Cerebellar nuclear complex (tissue), 1 donor: ENCODE measurements at regions not wholly inside any gene's neighbourhood (a gene's known extent, or its start where the extent isn't known, plus 50 kb on each side); places are given as distances from the start of the nearest gene placed in this dataset.
"Not testable (repeated sequence)": the region's sequence is repeated elsewhere in the genome, so short reads cannot be mapped to it uniquely, and the experiment has no call there.

Experiments used
- DNase-seq, 2 experiments: peaks; one replicate each; lab custom pipeline; 2025; lab: John Stamatoyannopoulos, UW

DNA sequence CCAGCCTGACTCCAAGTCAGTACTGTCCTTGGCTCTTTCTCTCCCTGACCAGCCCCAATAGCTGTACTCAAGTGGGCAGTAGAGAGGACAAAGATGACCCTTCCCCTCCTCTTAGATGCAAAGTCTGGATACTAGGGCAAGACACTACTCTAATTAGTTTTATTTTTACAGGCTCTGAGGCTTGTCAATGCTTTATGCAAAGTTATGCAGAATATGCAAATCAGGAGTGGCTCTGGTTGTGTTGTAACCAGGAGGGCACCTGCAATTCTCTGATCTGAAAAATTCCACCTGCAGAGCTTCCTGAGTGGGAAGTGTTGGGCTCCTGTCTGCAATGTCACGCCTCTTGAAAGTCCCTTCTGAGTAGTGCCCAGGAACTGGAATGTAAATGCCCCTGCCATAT is 201.5 kb downstream of the RGS3 start:
- DNase-seq = no peak

DNA sequence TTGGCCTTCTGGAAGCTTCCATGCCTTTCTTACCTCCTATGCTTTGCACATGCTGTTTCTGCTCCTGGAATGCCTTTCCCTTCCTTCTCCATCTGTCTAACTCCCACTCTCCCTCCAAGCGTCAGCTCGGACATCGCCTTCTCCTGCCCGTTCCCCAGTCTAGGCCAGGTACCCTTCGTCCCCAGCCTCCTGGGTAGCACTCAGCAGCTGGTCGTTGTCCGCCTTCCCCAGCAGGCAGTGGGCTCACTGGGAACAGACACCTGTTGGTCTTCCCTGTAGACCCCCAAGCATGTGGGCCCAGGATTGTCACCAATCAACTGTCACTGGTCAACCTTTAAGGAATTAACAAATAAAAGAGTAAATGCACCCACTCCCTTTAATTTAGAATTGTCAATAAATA is 202.2 kb downstream of the RGS3 start:
- DNase-seq = no peak

DNA sequence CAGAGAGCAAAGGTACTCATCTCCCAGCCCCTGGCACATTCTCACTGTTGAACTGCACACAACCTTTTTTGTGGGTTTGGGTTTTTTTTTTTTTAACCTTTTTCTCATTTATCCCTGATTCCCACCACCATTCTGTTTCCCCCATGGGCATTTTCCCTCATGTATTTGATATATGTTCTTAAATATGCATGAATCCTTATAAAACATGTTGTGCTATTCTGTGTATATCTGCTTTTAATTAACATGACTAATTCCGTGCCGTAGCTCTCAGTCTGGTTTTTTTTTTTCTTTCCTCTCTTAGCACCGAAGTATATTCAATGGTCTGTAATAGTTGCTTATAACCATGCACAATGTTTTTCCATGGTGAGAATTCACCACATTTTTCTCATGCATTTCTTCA is 204.5 kb downstream of the RGS3 start:
- no peak for DNase-seq

DNA sequence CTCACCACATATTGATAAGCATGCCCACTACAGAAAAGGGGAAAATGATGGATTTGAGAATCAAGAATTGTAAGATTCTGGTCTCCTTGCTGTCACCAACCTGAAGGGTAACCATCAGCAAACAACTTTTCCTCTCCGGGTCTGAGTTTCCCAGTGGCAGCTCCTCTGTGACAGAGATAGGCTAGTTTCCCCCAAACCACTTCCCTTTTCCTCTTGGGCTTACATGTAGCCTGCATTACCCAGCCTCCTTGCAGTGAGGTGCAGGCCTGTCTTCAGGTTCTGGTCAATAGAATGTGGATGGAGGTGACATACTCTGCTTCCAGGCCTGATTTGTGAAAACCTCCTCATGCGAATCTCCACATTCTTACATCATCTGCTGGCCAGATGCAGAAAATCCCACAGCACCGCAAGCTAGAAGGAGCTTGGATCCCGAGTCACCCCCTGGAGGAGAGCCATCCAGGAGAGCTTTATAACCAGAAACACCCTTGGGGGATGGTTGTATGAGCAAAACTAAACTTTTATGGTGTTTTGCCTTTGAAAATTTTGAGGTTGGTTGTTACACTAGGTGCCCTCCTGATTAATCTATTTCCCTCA is 206.1 kb downstream of the RGS3 start:
- no peak for DNase-seq

DNA sequence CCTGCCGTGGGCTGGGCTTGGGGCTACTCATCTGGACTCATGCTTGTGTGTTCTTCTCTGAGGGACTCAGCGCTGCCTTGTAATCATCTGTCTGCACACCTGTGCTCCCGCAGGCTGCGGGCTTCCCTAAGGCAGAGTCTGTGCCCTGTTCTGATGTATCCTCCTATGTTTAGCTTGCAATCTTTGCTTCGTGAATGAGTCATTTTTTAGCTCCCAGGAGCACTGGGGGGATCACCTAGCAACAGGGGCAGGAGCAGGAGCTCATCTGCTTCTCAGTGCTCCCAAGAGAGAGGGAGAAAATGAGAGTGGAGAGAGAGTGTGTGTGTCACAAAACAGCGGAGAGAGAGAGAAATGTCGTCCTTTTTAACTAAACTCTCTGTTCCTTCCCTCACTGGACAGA is 202.4 kb upstream of the ZNF618 start:
- no peak for DNase-seq

DNA sequence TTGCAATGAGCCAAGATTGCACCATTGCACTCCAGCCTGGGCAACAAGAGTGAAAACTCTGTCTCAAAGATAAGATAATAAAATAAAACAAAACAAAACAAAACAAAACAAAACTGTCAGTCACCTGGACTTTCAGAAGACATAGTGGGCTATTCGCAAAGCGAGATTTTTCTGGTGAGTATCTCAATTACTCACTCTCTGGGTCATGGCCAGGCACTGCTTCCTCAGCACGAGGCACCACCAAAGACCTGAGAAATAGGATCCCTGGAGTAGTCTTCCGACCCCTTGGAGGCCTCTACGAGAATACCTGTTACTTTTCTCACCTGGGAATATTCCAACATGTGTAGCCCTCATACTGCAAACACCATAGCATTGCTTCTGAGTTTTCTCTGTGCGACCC is 201.7 kb upstream of the ZNF618 start:
- no peak for DNase-seq

DNA sequence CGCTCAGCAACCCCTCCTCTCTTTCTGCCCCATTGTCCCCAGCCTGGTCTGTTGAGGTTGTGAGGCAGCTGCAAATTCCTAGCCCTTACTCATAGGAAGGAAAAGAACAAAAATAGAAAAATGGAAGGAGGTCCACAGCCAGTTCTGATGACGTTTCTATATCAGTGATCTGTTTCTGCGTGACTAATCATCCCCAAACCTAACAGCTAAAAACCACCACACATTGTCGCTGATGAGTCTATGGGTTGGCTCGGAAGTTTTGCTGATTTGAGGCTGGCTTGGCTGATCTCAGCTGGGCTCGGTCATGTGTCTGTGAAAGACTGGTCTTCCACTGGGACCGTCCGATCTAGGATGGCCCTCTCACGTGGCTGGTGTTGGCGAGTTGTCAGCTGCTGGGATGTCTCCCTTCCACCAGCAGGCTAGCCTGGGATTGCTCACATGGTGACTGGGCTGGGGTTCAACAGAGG is 200.6 kb upstream of the ZNF618 start:
- no peak for DNase-seq

DNA sequence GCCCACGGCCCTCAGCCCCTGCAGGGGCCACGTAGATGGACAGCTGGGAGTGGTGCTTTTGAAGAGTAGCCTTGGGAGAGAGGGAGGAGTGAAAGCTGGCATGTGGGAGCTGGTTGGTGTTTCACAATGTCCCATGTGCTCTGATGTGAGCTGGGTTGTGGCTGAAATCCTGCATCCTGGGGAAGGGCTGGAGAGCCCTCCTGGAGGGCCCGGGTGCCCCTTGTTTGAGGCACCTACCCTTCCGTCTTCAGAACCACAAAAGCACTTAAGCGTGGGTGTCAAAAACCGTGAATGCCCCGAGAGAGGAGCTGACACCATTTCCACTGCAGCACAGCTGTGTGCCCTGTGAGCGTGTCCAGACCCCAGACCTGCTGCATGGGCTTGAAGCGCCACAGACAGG is 199.1 kb upstream of the ZNF618 start:
- DNase-seq = no peak

DNA sequence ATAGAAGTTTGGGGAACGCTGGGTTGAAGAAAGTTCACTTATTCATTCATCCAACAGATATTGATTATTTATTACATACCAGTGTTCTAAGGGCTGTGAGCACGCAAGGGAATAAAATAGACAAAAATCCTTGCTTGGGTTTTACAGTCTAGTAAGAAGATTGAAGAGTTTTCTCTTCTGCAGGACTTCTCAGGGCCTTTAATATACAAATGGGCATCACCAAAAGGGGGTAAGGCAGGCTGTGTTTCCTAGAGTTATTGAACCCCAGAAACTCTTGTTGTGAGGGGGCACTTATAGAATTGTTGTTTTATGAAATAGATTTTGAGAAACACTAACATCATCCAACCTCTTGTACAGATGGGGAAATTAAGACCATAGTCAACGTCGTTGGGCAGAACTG is 198.5 kb upstream of the ZNF618 start:
- no peak for DNase-seq

DNA sequence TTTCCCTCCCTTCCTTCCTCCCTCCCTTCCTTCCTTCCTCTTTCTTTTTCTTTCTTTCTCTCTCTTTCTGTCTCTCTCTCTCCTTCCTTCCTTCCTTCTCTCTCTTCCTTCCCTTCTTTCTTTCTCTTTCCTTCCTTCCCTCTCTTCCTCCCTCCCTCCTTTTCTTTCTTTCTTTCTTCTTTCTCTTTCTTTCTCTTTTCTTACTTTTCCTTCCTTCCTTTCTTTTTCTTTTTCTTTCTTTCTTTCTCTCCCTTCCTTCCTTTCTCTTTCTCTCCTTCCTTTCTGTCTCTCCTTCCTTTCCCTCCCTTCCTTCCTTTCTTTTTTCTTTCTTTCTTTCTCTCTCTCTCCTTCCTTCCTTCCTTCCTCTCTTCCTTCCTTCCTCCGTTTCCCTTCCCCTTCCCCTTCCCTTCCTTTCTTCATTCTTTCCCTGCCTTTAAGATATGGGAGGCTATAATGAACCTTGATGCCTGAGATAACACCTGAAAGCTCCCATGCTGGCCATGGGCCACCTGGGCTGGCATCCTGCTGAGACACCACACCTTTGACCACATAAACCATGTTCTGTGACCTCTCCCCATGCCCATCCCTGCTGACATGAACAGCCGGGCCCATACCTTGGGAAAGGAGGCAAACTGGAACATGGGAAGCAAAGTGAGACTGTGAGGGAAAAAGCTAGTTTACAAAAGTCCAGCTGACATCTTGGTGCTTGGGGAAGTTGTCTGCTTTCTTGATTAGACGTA is 197.8 kb upstream of the ZNF618 start:
- no peak for DNase-seq

DNA sequence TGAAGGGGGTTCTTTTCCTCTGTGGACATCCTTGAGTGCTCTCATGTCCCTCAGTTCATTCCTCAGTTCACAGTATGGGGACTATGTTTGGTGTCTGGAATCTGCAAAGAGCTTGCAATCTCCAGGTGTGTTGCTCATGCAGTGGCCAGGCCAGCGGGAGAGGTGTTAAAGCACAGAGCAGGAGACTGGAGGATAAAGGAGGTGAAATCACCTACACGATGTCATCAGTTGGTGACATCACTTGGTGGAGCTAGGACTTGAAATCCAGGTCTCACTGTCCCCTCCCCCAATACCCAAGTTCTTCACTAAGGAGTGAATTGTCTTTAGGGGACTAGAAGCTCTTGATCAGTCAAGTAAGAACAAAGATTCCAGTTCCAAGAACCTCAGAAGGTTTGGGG is 197.3 kb upstream of the ZNF618 start:
- DNase-seq = no peak

DNA sequence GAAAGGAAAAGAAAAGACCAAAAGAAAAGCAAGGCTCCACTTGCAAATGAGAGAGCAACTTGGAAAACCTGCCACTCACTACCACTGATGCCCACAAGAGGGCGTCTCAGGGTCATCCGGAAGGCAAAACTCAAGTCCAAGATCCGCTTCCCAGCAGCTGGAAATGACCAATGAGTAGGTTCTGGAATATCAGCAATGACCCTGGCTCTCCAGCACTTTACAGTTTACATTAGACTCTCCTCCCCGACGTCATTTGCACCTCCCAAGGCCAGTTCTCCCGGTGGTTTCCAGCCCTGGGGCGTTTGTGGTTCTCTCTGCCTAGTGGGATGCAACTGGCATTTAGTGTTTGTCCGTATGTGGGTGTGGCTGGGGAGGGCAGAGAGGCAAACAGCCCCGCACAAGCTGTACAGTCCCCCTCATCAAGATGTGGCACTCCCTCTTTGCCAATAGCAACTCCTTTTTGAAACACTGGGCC is 193.8 kb upstream of the ZNF618 start:
- DNase-seq = no peak

DNA sequence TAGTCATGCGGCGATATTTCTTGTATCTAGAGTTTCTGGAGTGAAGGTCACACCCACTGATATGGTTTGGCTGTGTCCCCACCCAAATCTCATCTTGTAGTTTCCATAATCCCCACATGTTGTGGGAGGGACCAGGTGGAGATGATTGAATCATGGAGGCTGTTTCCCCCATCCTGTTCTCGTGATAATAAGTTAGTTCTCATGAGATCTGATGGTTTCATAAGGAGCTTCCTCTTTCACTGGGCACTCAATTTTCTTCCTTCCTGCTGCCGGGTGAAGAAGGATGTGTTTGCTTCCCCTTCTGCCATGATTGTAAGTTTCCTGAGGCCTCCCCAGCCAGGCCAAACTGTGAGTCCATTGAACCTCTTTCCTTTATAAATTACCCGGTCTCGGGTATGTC is 190.5 kb upstream of the ZNF618 start:
- not testable (repeated sequence) for DNase-seq

DNA sequence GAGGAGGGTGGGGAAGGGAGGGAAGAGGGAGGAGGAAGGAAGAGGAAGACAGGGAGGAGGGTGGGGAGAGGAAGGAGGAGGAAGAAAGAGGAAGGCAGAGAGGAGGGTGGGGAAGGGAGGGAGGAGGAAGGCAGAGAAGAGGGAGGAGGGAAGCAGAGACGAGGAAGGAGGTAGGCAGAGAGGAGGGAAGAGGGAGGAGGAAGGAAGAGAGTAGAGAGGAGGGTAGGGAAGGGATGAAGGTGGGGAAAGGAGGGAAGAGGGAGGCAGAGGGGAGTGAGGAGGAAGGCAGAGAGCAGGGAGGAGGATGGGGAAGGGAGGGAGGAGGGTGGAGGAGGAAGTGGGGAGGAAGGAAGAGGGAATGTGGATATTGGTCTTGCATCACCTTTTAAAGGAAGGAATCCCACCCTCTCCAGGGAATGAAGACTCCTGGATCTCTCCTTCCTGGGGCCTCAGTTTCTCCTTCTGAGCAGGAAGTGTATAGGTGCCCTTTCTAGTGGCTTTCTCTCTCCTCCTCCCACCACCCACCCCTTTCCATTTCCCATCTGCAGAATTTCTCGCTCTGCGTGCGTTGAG is 188.9 kb upstream of the ZNF618 start:
- no peak for DNase-seq

DNA sequence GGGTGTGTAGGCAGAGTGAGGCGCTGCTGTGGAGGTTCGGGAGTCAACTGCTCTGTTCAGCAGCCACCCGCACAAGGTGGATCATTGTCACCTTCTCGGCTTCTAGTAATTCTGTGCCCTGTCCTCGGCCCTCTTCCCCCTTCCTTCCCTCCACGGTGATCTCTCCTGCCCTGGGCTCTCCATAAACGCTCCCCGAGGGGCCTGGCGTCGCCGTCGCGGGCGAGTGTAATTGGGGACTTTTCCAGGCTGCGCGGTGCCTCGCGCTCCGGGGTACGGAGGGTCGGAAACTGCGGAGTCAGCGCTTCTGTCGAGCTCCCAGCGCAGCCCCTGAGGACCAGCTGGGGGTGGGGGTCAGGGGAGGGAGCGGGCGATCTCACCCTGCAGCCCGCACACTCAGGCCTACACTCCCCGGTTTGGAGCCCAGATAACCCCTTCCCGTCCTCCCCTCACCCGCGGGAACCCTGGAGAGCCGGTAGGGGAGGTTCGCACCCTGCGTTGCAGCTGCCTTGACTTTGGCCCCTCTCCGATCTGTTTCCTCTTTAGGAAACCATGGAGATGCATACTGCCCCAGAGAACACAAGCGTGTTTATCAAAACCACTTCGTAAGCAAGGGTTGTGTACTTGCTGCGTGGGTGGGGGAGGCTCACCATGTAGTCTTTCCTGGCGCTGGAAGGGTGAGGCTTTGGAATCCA is 188.3 kb upstream of the ZNF618 start:
- no peak for DNase-seq

DNA sequence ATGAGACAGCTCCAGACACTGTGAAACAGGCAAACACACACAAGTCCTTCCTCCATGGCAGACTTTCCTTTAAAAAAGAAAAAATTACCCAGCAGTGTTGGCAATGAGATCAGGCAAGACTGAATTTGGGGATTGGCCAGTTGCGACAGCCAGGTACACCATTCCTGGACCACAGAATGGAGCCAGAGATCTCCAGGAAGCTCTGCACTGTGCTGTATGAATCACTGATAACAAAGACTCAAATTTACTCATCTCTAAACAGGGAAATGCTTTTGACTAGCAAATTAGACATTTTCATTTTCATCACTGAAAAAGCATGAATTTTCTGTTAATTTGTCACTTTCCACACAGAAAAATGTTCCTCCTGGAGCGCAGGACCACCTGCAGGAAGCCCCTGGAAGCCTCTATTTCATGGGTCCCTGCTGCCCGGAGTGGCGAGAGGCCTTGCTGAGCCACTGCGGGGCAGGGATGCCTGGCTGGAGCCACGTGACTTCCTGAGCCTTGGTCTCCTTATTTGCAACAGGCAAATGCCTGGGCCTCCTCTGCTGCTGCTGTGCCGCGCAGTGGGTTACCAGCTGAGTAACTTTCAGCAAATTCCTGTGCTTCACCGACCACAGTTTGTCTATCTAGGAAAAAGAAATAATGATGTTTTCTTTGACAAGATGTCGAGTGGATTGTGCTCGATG is 185.9 kb upstream of the ZNF618 start:
- no peak for DNase-seq

DNA sequence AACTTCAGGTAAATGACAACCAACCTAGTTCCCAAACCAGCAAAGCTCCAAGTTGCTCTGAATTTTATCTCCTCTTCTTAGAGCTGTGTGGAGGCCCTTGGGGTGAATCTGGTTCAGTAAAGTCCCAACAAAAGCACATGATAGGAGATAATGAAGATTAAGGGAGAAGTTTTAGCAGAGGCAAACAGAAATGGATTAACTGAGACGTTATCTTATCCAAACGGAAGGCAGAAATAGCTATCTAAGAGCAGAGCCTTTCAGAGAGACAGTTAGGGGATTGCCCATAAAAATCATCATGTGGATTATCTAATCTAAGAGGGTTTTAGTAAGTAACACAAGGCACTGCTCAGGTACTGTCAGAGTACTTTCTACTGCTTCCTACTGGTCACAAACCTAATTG is 183.9 kb upstream of the ZNF618 start:
- no peak for DNase-seq

DNA sequence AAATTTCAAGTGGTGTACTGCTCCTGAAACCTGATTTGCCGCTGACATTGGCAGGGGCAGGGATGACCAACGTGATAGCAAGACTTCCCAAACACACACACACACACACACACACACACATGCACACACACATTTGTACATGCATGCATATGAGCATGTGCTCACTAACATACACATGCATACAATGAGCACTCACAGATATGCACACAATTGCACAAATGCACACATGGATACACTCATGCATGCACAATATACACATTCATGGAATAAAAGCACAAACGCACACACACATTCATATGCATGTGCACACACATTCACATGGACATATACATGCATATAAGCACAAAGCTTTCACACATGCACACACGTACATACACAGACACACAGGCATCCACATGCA is 181.2 kb upstream of the ZNF618 start:
- no peak for DNase-seq

DNA sequence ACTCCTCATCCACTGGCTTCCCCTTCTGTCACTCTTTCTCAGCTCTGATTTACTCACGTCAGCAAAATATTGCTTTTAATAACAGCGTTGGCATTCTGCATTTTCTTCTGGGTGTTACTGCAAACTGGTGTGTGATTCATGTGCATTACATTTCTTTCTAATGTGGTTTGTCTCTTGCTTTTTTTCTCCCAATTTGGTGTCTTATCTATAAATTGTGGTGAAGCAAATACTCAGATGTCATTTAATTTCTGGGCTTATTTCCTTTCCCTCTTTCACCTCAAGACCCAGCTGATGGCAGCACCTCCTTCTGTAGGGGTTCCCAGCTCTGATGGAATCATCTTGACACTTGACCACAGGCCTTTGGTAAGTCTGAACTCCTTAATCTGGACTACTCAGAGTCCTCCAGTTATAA is 180.7 kb upstream of the ZNF618 start:
- DNase-seq = no peak

DNA sequence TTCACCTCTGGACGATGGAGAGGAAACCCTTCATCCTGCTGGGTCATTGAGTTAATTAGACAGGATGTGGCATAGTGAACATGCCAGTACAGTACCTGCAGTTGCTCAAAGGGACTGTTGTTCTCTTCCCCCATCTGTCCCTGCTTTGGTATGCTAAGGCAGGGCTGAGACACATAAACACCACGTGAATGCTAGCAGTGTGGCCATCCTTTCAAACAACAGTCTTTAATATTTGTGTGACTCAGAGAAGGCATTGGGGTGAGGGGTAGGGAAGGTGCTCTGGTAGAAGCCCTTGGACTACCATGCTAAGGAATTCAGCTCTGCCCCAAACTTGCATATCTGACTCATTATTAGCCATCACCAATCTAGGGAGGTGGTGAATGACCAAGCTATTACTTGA is 180.2 kb upstream of the ZNF618 start:
- DNase-seq = no peak

DNA sequence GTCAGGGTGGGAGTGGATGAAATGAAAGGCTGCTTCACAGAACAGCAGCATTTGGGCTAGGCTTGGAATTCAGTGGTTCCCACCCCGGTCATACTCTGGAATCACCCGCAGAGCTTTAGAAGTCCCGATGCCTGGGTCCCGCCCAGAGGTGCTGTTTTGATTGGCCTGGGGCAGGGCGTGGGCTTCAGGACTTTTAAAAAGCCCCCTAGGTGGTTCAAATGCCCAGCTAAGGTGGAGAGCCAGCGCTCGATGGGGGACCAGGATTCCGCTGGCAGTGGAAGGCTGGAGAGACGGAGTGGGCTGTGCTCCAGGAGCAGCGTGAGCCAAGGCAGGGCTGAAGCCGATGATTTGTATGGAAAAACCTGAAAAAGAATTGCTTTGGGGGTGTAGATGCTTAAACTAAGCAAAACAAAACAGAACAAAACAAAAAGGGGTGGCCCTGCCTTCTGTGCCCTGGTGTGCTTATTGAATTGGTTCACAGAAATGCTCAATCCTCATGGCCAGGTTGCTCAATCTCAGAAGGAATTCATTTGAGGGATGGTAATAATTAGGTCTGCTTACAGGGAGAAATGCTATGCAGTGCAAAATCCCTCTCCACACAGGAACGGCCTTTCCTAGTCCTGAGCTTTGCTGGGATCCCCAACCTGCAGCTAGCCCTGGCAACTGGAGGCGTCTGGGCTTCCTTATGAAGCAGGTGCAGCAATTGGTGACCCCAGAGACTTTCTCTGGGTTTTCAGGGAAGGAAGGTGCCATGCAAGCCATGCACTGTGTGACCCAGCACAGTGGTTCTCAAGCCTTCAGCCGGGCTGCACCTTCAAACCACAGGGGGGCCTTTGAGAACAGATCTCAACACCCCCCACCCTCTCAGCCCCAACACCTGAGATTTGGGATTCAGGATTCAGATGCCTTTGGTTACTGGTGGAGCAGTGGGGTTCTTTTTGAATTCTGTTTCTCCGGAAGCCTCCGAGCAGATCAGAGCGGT is 174.0 kb upstream of the ZNF618 start:
- no peak for DNase-seq
